T47D (cell line): ENCODE measurements at regions not wholly inside any gene's neighbourhood (a gene's known extent, or its start where the extent isn't known, plus 50 kb on each side); places are given as distances from the start of the nearest gene placed in this dataset.

ENCODE experiments used
- DNase-seq, 2 experiments: peaks; one replicate each; pipeline versions ENCODE4 v3.0.0 to v3.0.0-alpha.2; 2011 to 2012; ENCODE audit warnings: low read depth in 1 of 2, low spot score in 1 of 2
- JUND ChIP-seq: IDR thresholded peaks from 2 replicates; pipeline ENCODE4 v1.6.1; 2012; ENCODE audit warnings: low read depth
- in situ Hi-C: cut with HindIII; loops from 2 replicates; pipeline ENCODE4 v1.10.0; 2016; ENCODE audit warnings: low sequenced_read_pairs, low pct_unique_long_range_greater_than_20kb

- no peak for TF ChIP-seq JUND
- in situ Hi-C loops, result no loop called here
Measured at GRCh38 chr2:207291625-207292252, 126.0 kb upstream of the KLF7 start.

GRCh38 chr2:207296265-207296948 is 130.7 kb upstream of the KLF7 start:
- in situ Hi-C loops, result no loop called here
- no peak for TF ChIP-seq JUND
- DNase-seq, result no peak

More at GRCh38 chr2:207291625-207292252, 126.0 kb upstream of the KLF7 start:
- DNase-seq, result no peak

- no peak for TF ChIP-seq JUND
- no peak for DNase-seq
- in situ Hi-C loops, result no loop called here
Measured at GRCh38 chr2:207300817-207301216, 135.1 kb upstream of the KLF7 start.

GRCh38 chr2:207304761-207305160 is 139.0 kb upstream of the KLF7 start:
- no peak for DNase-seq
- in situ Hi-C loops, result no loop called here
- no peak for TF ChIP-seq JUND

GRCh38 chr2:207308519-207309224 is 142.9 kb upstream of the KLF7 start:
- no peak for TF ChIP-seq JUND
- no peak for DNase-seq
- in situ Hi-C loops, result no loop called here

- DNase-seq, result no peak
Measured at GRCh38 chr2:207311316-207312005, 145.7 kb upstream of the KLF7 start.

GRCh38 chr2:207312006-207312356 is 146.2 kb upstream of the KLF7 start:
- TF ChIP-seq JUND, result no peak
- in situ Hi-C loops, result no loop called here
- DNase-seq, result no peak

More at GRCh38 chr2:207311316-207312005, 145.7 kb upstream of the KLF7 start:
- no peak for TF ChIP-seq JUND
- in situ Hi-C loops, result no loop called here

GRCh38 chr2:207313947-207314346 is 148.2 kb upstream of the KLF7 start:
- no peak for DNase-seq
- in situ Hi-C loops, result no loop called here
- TF ChIP-seq JUND, result no peak

GRCh38 chr2:207315131-207315530 is 149.4 kb upstream of the KLF7 start:
- TF ChIP-seq JUND, result no peak
- DNase-seq, result no peak
- in situ Hi-C loops, result no loop called here

- no peak for TF ChIP-seq JUND
- in situ Hi-C loops, result no loop called here
- DNase-seq, result no peak
Measured at GRCh38 chr2:207316484-207316883, 150.7 kb upstream of the KLF7 start.

- in situ Hi-C loops, result no loop called here
- no peak for TF ChIP-seq JUND
- no peak for DNase-seq
Measured at GRCh38 chr2:207316906-207317305, 151.2 kb upstream of the KLF7 start.

GRCh38 chr2:207317378-207317984 is 151.7 kb upstream of the KLF7 start:
- in situ Hi-C loops, result no loop called here
- TF ChIP-seq JUND, result no peak
- DNase-seq, result no peak
